SH-SY5Y (cell line): ENCODE measurements at regions not wholly inside any gene's neighbourhood (a gene's known extent, or its start where the extent isn't known, plus 50 kb on each side); places are given as distances from the start of the nearest gene placed in this dataset.

Experiments used
- GATA2 ChIP-seq: IDR thresholded peaks from 2 replicates; pipeline ENCODE4 v1.6.1; 2011; ENCODE audit warnings: mild to moderate bottlenecking, low read depth, low read length
- GATA3 ChIP-seq: IDR thresholded peaks from 2 replicates; pipeline ENCODE4 v1.6.1; 2011; ENCODE audit warnings: low read depth, mild to moderate bottlenecking, low read length, moderate library complexity

DNA sequence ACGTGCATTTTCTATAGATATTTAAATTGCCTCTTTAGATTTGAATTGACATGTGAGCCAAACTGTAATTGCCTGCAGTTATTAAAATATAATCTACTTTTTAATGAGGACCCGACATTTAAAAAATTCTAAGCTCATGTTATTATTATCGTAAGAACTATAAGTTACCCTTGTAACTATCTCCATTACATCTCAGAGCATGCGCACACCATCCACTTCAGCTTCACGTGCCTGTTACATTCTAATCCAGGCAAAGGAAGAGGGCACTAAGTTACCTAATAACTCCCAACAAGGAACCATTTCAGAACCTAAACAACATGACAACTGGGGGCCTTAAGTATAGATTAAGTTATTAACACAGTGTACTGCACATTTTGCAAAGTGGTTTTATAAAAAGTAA is 509.0 kb upstream of the DPP6 start:
- TF ChIP-seq GATA3 (no peak), GATA2 (no peak)

GRCh38 chr7:153550173-153550572 is 502.0 kb upstream of the DPP6 start:
- TF ChIP-seq GATA3 (no peak), GATA2 (no peak)

- TF ChIP-seq GATA2 (no peak), GATA3 (no peak)
Observed at GRCh38 chr7:153564391-153564790, 487.8 kb upstream of the DPP6 start.

- no peak for TF ChIP-seq GATA2
Observed at GRCh38 chr7:153566324-153566723, 485.9 kb upstream of the DPP6 start.

DNA sequence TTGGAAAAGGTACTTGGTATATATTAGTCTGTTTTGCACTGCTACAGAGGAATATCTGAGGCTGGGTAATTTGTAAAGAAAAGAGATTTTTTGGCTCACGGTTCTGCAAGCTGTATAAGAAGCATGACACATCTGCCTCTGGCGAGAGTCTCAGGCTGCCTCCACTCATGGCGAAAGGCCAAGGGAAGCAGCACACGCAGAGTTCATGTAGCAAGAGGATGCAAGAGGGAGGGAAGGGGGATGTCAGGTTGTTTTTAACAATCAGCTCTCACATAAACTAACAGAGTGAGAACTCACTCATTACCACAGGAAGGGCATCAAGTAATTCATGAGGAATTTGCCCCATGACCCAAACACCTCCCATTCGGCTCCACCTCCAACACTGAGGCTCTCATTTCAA is 484.8 kb upstream of the DPP6 start:
- no peak for TF ChIP-seq GATA2
- TF ChIP-seq GATA3: no peak

GRCh38 chr7:153576096-153576495 is 476.1 kb upstream of the DPP6 start:
- TF ChIP-seq GATA2 (no peak), GATA3 (no peak)

DNA sequence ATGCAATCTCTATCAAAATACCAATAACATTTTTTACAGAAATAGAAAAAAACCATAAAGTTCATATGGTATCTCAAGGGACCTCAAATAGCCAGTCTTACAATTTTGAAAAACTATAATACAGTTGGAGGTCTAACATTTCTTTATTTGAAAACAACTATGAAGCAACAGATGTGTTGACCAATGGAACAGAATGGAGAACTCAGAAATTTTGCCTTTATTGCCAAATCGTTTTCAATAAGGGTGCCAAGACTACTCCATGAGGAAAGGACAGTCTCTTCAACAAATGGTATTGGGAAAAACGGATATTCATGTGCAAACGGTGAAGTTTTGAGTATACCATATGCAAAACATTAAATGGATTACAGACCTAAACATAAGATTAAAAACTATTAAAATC is 470.8 kb upstream of the DPP6 start:
- no peak for TF ChIP-seq GATA3
- no peak for TF ChIP-seq GATA2

DNA sequence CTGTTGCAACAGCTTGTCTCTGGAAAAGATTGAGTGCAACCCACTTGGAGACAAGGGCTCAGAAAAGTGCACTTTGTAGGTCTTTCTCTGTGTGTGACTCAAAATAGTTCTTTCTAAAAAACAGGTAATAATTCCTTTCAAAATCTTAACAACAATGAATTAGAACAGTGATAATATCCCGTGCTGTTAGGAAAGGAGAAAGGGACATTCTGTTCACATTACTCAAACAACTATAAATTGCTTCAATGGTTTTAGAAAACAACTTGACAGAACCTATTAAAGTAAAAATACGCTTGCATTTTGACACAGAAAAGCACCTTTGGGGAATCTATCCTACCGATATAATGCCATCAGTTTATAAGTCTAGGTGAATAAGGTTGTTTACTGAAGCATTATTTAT is 468.1 kb upstream of the DPP6 start:
- no peak for TF ChIP-seq GATA3

- TF ChIP-seq GATA3 (no peak), GATA2 (no peak)
Observed at GRCh38 chr7:153588586-153588985, 463.6 kb upstream of the DPP6 start.

GRCh38 chr7:153590136-153590535 is 462.1 kb upstream of the DPP6 start:
- TF ChIP-seq GATA2 (no peak), GATA3 (no peak)

GRCh38 chr7:153590571-153590970 is 461.6 kb upstream of the DPP6 start:
- no peak for TF ChIP-seq GATA2
- no peak for TF ChIP-seq GATA3

- no peak for TF ChIP-seq GATA2
- TF ChIP-seq GATA3: no peak
Observed at GRCh38 chr7:153607354-153607753, 444.8 kb upstream of the DPP6 start.

- no peak for TF ChIP-seq GATA2
- no peak for TF ChIP-seq GATA3
Observed at GRCh38 chr7:153616711-153617325, 435.4 kb upstream of the DPP6 start.

DNA sequence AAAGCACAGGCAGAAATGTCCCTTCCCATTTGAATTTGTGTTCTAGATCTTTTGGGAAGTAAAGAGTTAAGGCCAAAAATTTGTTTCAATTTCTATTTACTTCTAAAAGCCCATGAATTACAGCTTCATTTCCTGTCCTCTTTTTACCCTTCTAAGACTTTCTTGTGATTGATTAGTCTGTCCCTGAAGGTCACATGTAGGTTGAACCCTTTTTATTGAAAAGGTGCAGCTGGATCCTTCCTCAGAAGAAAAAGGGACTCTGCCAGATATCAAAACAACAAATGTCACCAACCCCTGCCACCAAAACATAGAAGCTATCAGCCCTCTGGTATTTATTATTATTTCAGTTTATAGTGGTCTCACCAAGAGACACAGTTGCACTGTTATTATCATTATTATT is 424.9 kb upstream of the DPP6 start:
- TF ChIP-seq GATA2: no peak
- no peak for TF ChIP-seq GATA3

GRCh38 chr7:153628406-153628805 is 423.8 kb upstream of the DPP6 start:
- TF ChIP-seq GATA3 (no peak), GATA2 (no peak)

GRCh38 chr7:153628825-153629224 is 423.4 kb upstream of the DPP6 start:
- TF ChIP-seq GATA3 (no peak), GATA2 (no peak)
